ENCODE measurements at regions not wholly inside any gene's neighbourhood (a gene's known extent, or its start where the extent isn't known, plus 50 kb on each side); places are given as distances from the start of the nearest gene placed in this dataset.

DNA sequence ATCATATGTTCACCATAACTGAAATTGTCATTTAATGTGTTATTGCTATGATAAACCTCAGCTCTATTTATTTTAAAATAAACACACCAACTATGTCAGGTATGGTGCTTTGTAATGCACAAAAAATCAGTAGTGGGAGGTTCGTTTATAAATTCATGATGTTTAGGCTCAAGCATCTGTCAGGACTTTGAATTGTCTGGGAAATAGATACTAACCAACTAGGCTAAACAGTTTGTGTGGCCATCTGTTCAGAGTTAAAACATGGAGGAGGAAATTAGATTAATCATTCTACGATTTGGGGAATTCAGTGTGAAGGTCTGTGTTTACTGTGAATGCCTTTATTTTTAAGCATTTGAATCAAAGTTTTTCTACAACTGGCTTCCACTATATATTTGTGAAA is 212.6 kb upstream of the FZD8 start:
- no peaks in the 10 kb centered on the region for H3K27me3 Mint-ChIP-seq
- ATAC-seq (ENCODE audit: low read depth): no peak
- H3K4me1 Mint-ChIP-seq: no peaks in the 10 kb centered on the region
- TF ChIP-seq, protein P1, sequence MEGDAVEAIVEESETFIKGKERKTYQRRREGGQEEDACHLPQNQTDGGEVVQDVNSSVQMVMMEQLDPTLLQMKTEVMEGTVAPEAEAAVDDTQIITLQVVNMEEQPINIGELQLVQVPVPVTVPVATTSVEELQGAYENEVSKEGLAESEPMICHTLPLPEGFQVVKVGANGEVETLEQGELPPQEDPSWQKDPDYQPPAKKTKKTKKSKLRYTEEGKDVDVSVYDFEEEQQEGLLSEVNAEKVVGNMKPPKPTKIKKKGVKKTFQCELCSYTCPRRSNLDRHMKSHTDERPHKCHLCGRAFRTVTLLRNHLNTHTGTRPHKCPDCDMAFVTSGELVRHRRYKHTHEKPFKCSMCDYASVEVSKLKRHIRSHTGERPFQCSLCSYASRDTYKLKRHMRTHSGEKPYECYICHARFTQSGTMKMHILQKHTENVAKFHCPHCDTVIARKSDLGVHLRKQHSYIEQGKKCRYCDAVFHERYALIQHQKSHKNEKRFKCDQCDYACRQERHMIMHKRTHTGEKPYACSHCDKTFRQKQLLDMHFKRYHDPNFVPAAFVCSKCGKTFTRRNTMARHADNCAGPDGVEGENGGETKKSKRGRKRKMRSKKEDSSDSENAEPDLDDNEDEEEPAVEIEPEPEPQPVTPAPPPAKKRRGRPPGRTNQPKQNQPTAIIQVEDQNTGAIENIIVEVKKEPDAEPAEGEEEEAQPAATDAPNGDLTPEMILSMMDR (IDR thresholded peaks at IDR 0.05): no peak
- CTCF ChIA-PET: no interaction called here
- no peak for DNase-seq
- no peak overlapping the region for H3K4me3 Mint-ChIP-seq
- intact Hi-C loops (cut with micrococcal nuclease): no loop called here
- POLR2A ChIA-PET: no interaction called here
- no peaks in the 10 kb centered on the region for H3K36me3 Mint-ChIP-seq (ENCODE audit: low read depth)
- no peak overlapping the region for H3K27ac Mint-ChIP-seq
- peaks cover 2% of the 10 kb centered on the region for H3K9me3 Mint-ChIP-seq

DNA sequence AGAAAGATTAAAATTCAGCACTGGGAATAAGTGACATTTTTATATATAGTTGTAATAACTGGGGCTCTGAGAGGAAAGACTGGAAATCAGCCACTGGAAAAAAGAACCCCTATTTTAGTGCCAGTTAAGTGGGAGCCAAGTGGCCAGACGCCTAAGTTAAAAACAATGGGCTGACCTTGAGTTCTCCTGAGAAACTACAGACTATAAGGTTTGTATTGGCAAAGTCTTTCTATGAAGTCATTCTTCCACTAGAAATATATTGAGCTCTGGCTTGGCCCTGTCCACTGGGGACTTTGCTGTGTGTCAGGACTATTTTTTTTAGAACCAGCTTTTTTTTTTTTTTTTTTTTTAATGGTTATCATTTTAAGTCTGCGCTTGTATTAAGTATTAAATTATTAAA is 210.6 kb upstream of the FZD8 start:
- no peaks in the 10 kb centered on the region for H3K36me3 Mint-ChIP-seq (ENCODE audit: low read depth)
- CTCF ChIA-PET: no interaction called here
- intact Hi-C loops (cut with micrococcal nuclease): no loop called here
- POLR2A ChIA-PET: no interaction called here
- no peaks in the 10 kb centered on the region for H3K4me1 Mint-ChIP-seq
- DNase-seq (no peak), ATAC-seq (ENCODE audit: low read depth) (no peak)
- no peaks in the 10 kb centered on the region for H3K27me3 Mint-ChIP-seq
- H3K9me3 Mint-ChIP-seq: no peaks in the 10 kb centered on the region
- H3K4me3 Mint-ChIP-seq: no peak overlapping the region
- H3K27ac Mint-ChIP-seq: no peak overlapping the region
- TF ChIP-seq, protein P1 (IDR thresholded peaks at IDR 0.05): no peak

DNA sequence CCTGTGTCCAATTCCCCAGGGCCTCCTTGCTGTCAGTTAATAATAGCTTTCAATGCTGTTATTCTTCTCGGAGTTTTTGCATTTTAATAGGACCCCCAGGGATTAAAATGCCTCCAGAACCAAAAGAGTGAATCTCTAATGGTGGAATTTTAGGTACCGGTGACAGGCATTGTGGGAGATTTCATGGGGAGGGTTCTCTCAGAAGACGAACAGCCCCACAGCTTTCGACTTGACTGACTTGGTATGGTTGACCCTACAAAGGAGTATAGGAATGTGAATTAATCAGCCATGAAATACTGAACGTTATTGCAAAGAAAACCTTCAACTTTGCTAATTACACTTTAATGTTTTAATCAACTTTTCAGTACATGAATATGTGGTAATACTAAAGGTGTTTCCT is 206.3 kb upstream of the FZD8 start:
- Mint-ChIP-seq H3K4me3 (no peak overlapping the region), H3K27me3 (no peaks in the 10 kb centered on the region), H3K27ac (no peak overlapping the region), H3K4me1 (no peaks in the 10 kb centered on the region), H3K36me3 (ENCODE audit: low read depth) (no peaks in the 10 kb centered on the region), H3K9me3 (no peaks in the 10 kb centered on the region)
- ChIA-PET POLR2A (no interaction called here), CTCF (no interaction called here)
- no peak for ATAC-seq (ENCODE audit: low read depth)
- no peak for DNase-seq
- intact Hi-C loops (cut with micrococcal nuclease): no loop called here
- TF ChIP-seq, protein P1 (IDR thresholded peaks at IDR 0.05): no peak

DNA sequence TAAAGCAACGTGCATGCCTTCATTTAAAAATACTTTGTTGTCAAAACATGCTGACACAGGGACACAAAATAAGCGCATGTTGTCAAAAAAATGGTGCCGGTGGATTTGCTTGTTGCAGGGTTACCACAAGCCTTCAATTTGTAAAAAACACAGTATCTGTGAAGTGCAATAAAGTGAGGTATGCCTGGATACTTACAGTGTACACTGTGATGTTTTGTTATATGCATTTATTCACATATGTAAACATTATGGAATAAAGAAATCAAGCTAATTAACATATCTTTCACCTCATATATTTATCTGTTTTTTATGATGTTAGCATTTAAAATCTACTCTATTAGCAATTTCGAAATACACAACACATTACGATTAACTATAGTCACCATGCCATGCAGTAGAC is 202.6 kb upstream of the FZD8 start:
- DNase-seq: no peak
- no peaks in the 10 kb centered on the region for H3K4me1 Mint-ChIP-seq
- H3K36me3 Mint-ChIP-seq (ENCODE audit: low read depth): no peaks in the 10 kb centered on the region
- intact Hi-C loops (cut with micrococcal nuclease): no loop called here
- H3K27ac Mint-ChIP-seq: no peak overlapping the region
- no peak for ATAC-seq (ENCODE audit: low read depth)
- no peaks in the 10 kb centered on the region for H3K27me3 Mint-ChIP-seq
- TF ChIP-seq, protein P1 (IDR thresholded peaks at IDR 0.05): no peak
- H3K9me3 Mint-ChIP-seq: peaks cover 4% of the 10 kb centered on the region
- no peak overlapping the region for H3K4me3 Mint-ChIP-seq
- CTCF ChIA-PET: no interaction called here
- POLR2A ChIA-PET: no interaction called here

DNA sequence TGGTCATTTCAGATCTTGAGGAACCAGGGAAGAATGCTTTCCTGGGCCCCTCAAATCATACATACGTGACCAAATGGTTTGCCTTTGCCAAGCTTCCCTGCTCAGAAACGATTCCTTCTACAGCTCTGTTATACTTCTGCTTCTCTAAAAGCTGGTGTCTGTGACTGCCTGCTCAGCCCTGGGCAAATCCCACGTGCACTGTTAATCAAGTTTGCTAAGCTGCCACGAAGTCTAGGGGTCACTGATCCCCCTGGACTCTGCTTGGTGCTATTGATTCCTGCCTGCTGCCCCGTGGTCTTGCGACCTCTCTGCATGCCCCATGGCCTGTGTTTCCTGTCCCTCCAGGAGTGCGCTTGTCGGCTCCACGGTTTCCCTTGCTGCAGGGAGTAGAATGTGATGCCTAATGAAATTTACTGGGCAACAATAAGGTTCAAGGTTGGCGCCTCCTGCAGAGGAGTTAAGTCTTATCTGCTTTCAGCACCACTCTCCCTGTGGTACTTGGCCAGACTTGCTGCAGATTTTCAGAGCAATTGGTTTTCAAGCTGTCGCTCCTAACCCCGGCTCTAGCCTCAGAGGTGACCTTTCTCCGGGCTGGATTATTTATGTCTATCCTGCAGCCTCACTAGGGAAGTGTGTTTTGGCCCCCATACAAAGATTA is 201.6 kb upstream of the FZD8 start:
- H3K4me3 Mint-ChIP-seq: no peak overlapping the region
- no peaks in the 10 kb centered on the region for H3K36me3 Mint-ChIP-seq (ENCODE audit: low read depth)
- TF ChIP-seq, protein P1 (IDR thresholded peaks at IDR 0.05): no peak
- no peak overlapping the region for H3K27ac Mint-ChIP-seq
- ChIA-PET CTCF (no interaction called here), POLR2A (no interaction called here)
- H3K4me1 Mint-ChIP-seq: no peaks in the 10 kb centered on the region
- DNase-seq (no peak), ATAC-seq (ENCODE audit: low read depth) (no peak)
- intact Hi-C loops (cut with micrococcal nuclease): no loop called here
- peaks cover 4% of the 10 kb centered on the region for H3K9me3 Mint-ChIP-seq
- H3K27me3 Mint-ChIP-seq: no peaks in the 10 kb centered on the region
